Tibial nerve (tissue), 4 donors: ENCODE measurements at regions not wholly inside any gene's neighbourhood (a gene's known extent, or its start where the extent isn't known, plus 50 kb on each side); places are given as distances from the start of the nearest gene placed in this dataset.

Source experiments
- CTCF ChIP-seq, 5 experiments: fragments of 200-600 bp in 3 of 5; fragments of 450-650 bp in 2 of 5; sonication (generic) in 3 of 5; IDR thresholded peaks; one replicate each; pipeline ENCODE4 v1.5.1; 2016 to 2019; ENCODE audit warnings: antibody characterized with exemption in 5 of 5, mild to moderate bottlenecking in 3 of 5, moderate library complexity in 2 of 5
- EP300 ChIP-seq, 2 donors: sonication (generic); formaldehyde crosslinking; IDR thresholded peaks; one replicate each; pipeline ENCODE4 v1.6.1; 2017; ENCODE audit warnings: antibody characterized with exemption in 2 of 2, mild to moderate bottlenecking in 1 of 2
- POLR2A ChIP-seq, 2 donors: fragments of 450-650 bp; IDR thresholded peaks; one replicate each; pipeline ENCODE4 v1.6.1; 2017; ENCODE audit warnings: antibody characterized with exemption in 2 of 2, mild to moderate bottlenecking in 2 of 2, moderate library complexity in 2 of 2

GRCh38 chr5:167916706-167917105 lies 374.7 kb upstream of the WWC1 start:
- TF ChIP-seq CTCF (IDR thresholded peaks at IDR 0.05), result no peak
- TF ChIP-seq POLR2A (IDR thresholded peaks at IDR 0.05), result no peak
- no peak for TF ChIP-seq EP300 (IDR thresholded peaks at IDR 0.05)
